HL-60/S4 (cell line): ENCODE measurements at regions not wholly inside any gene's neighbourhood (a gene's known extent, or its start where the extent isn't known, plus 50 kb on each side); places are given as distances from the start of the nearest gene placed in this dataset.
"Not testable (repeated sequence)": the region's sequence is repeated elsewhere in the genome, so short reads cannot be mapped to it uniquely, and the experiment has no call there.

Experiments
- in situ Hi-C: fragments of 300-500 bp; cut with MboI; formaldehyde crosslinking; loops from 2 replicates; pipeline ENCODE4 v1.14.3; 2022; ENCODE audit warnings: low sequenced_read_pairs

GRCh38 chr2:133967326-133967725 is 286.5 kb upstream of the MGAT5 start:
- in situ Hi-C loops: no loop called here

- in situ Hi-C loops: no loop called here
Observed at GRCh38 chr2:133968446-133968845, 285.4 kb upstream of the MGAT5 start.

GRCh38 chr2:133970641-133971040 is 283.2 kb upstream of the MGAT5 start:
- in situ Hi-C loops: no loop called here

GRCh38 chr2:133972297-133972696 is 281.6 kb upstream of the MGAT5 start:
- in situ Hi-C loops: no loop called here

GRCh38 chr2:133972786-133973185 is 281.1 kb upstream of the MGAT5 start:
- in situ Hi-C loops: no loop called here

- in situ Hi-C loops: no loop called here
Observed at GRCh38 chr2:133974353-133974752, 279.5 kb upstream of the MGAT5 start.

GRCh38 chr2:133975135-133975534 is 278.7 kb upstream of the MGAT5 start:
- in situ Hi-C loops: no loop called here

- in situ Hi-C loops: no loop called here
Observed at GRCh38 chr2:133975676-133976428, 278.0 kb upstream of the MGAT5 start.

GRCh38 chr2:133976659-133977058 is 277.2 kb upstream of the MGAT5 start:
- in situ Hi-C loops: no loop called here

- in situ Hi-C loops: no loop called here
Observed at GRCh38 chr2:133977405-133977804, 276.5 kb upstream of the MGAT5 start.

- in situ Hi-C loops: no loop called here
Observed at GRCh38 chr2:133982256-133982655, 271.6 kb upstream of the MGAT5 start.

- in situ Hi-C loops: no loop called here
Observed at GRCh38 chr2:133985563-133985962, 268.3 kb upstream of the MGAT5 start.

- in situ Hi-C loops: no loop called here
Observed at GRCh38 chr2:133986081-133986837, 267.6 kb upstream of the MGAT5 start.

GRCh38 chr2:133986881-133987795 is 266.7 kb upstream of the MGAT5 start:
- in situ Hi-C loops: no loop called here

- in situ Hi-C loops: no loop called here
Observed at GRCh38 chr2:133988316-133988891, 265.5 kb upstream of the MGAT5 start.

- in situ Hi-C loops: no loop called here
Observed at GRCh38 chr2:133991606-133992168, 262.2 kb upstream of the MGAT5 start.

GRCh38 chr2:133992454-133992853 is 261.4 kb upstream of the MGAT5 start:
- in situ Hi-C loops: no loop called here

- in situ Hi-C loops: no loop called here
Observed at GRCh38 chr2:133993160-133993559, 260.7 kb upstream of the MGAT5 start.

- in situ Hi-C loops: not testable (repeated sequence)
Observed at GRCh38 chr2:133998726-133999125, 255.1 kb upstream of the MGAT5 start.

GRCh38 chr2:134002391-134002790 is 251.5 kb upstream of the MGAT5 start:
- in situ Hi-C loops: no loop called here

GRCh38 chr2:134002921-134003320 is 251.0 kb upstream of the MGAT5 start:
- in situ Hi-C loops: no loop called here
